Right lobe of liver (tissue), 6 donors: ENCODE measurements at regions not wholly inside any gene's neighbourhood (a gene's known extent, or its start where the extent isn't known, plus 50 kb on each side); places are given as distances from the start of the nearest gene placed in this dataset.

Experiments used
- ATAC-seq, 4 donors: fragments of 200-7000 bp; cut with Tn5 transposase; one replicate each; pipeline ENCODE4 v1.9.1; 2020; ENCODE audit warnings: mild to moderate bottlenecking in 4 of 4, moderate library complexity in 4 of 4
- DNase-seq, 3 donors: peaks; one replicate each; pipeline ENCODE4 v3.0.0-alpha.2; 2020
- H3K27ac ChIP-seq, 3 donors: fragments of 200-600 bp; one replicate each; pipeline ENCODE4 v1.8.0; 2022
- H3K27me3 ChIP-seq, 2 donors: fragments of 200-600 bp; one replicate each; pipeline ENCODE4 v1.8.0; 2022
- H3K36me3 ChIP-seq, 4 donors: fragments of 200-600 bp; sonication (generic) in 1 of 4; one replicate each; pipeline versions ENCODE4 v1.5.1 to v1.8.0; 2017 to 2022; ENCODE audit warnings: control low read depth in 1 of 4
- H3K4me1 ChIP-seq, 4 donors: fragments of 200-600 bp; sonication (generic) in 1 of 4; one replicate each; pipeline versions ENCODE4 v1.5.1 to v1.8.0; 2017 to 2022; ENCODE audit warnings: control low read depth in 1 of 4
- H3K4me3 ChIP-seq, 3 donors: fragments of 200-600 bp; one replicate each; pipeline ENCODE4 v1.8.0; 2022
- H3K9me3 ChIP-seq, 4 donors: fragments of 200-600 bp; sonication (generic) in 1 of 4; one replicate each; pipeline versions ENCODE4 v1.5.1 to v1.8.0; 2017 to 2022; ENCODE audit warnings: control low read depth in 1 of 4
- CTCF ChIP-seq, 4 donors: fragments of 200-600 bp in 3 of 4; fragments of 450-650 bp in 1 of 4; IDR thresholded peaks; one replicate each; pipeline versions ENCODE4 v1.5.1 to v1.8.0; 2016 to 2022; ENCODE audit warnings: antibody characterized with exemption in 4 of 4, mild to moderate bottlenecking in 2 of 4
- POLR2A ChIP-seq: fragments of 450-650 bp; IDR thresholded peaks from one replicate; pipeline ENCODE4 v1.6.1; 2017; ENCODE audit warnings: antibody characterized with exemption, mild to moderate bottlenecking
- WGBS: methylation state at CpG from one replicate; pipeline ENCODE4 v1.1.6; 2018; ENCODE audit warnings: low coverage, low lambda C conversion rate; ENCODE audit not compliant: insufficient coverage; ENCODE audit errors: missing lambda C conversion rate; 5-methylcytosine and 5-hydroxymethylcytosine counted together
- intact Hi-C, 2 donors: fragments of 100-400 bp; cut with DNase I; formaldehyde crosslinking; loops; one replicate each; pipeline versions ENCODE4 v1.11.2 to v1.14.1; 2022
- donor health status: DM: no; HTN: yes; CAD: no.
- donor health status: DM: no; HTN: no; CAD: no.
- donor health status: DM: no; HTN: no; CAD: no.
- donor health status: DM: no; HTN: yes; CAD: no.
- donor health status: DM: no; HTN: yes; CAD: no.

- WGBS: 82% methylated on average over 10 of the region's 10 CpGs
- no peak for TF ChIP-seq POLR2A
- no peak for TF ChIP-seq CTCF (IDR thresholded peaks at IDR 0.05)
- intact Hi-C loops: no loop called here
- Histone ChIP-seq H3K27ac (no peak overlapping the region), H3K9me3 (no peaks in the 10 kb centered on the region), H3K4me3 (no peak overlapping the region), H3K36me3 (no peaks in the 10 kb centered on the region), H3K4me1 (no peaks in the 10 kb centered on the region), H3K27me3 (no peaks in the 10 kb centered on the region)
- DNase-seq (no peak), ATAC-seq (no peak)
These were observed 782.6 kb downstream of the TLE1 start for GRCh38 chr9:80906728-80907127.

- intact Hi-C loops: no loop called here
These were observed 790.1 kb downstream of the TLE1 start for GRCh38 chr9:80899208-80899607.

GRCh38 chr9:80893190-80893589, 796.2 kb downstream of the TLE1 start:
- intact Hi-C loops: no loop called here
- Histone ChIP-seq H3K9me3 (peaks cover 0 to 4% (median 0%) of the 10 kb centered on the region in 4 donors), H3K27me3 (no peaks in the 10 kb centered on the region), H3K36me3 (no peaks in the 10 kb centered on the region), H3K4me3 (no peak overlapping the region), H3K27ac (no peak overlapping the region), H3K4me1 (no peaks in the 10 kb centered on the region)
- DNase-seq (no peak), ATAC-seq (no peak)
- TF ChIP-seq POLR2A (no peak), CTCF (IDR thresholded peaks at IDR 0.05) (no peak)
- 51% methylated on average over 2 of the region's 2 CpGs for WGBS

More at GRCh38 chr9:80899208-80899607, 790.1 kb downstream of the TLE1 start:
- Histone ChIP-seq H3K36me3 (no peaks in the 10 kb centered on the region), H3K9me3 (no peaks in the 10 kb centered on the region), H3K27ac (no peak overlapping the region), H3K4me1 (no peaks in the 10 kb centered on the region), H3K4me3 (no peak overlapping the region), H3K27me3 (no peaks in the 10 kb centered on the region)
- no peak for DNase-seq
- no peak for ATAC-seq
- TF ChIP-seq POLR2A (no peak), CTCF (IDR thresholded peaks at IDR 0.05) (no peak)

GRCh38 chr9:80892703-80893102, 796.6 kb downstream of the TLE1 start:
- Histone ChIP-seq H3K27ac (no peak overlapping the region), H3K36me3 (no peaks in the 10 kb centered on the region), H3K27me3 (no peaks in the 10 kb centered on the region), H3K9me3 (peaks cover 0 to 4% (median 0%) of the 10 kb centered on the region in 4 donors), H3K4me1 (no peaks in the 10 kb centered on the region), H3K4me3 (no peak overlapping the region)
- TF ChIP-seq POLR2A (no peak), CTCF (IDR thresholded peaks at IDR 0.05) (no peak)
- ATAC-seq: no peak
- intact Hi-C loops: no loop called here
- 20% methylated on average over 1 of the region's 1 CpG for WGBS
- no peak for DNase-seq

GRCh38 chr9:80890124-80890523, 799.2 kb downstream of the TLE1 start:
- intact Hi-C loops: no loop called here
- Histone ChIP-seq H3K27ac (no peak overlapping the region), H3K4me3 (no peak overlapping the region), H3K9me3 (peaks cover 0 to 4% (median 0%) of the 10 kb centered on the region in 4 donors), H3K27me3 (no peaks in the 10 kb centered on the region), H3K36me3 (no peaks in the 10 kb centered on the region), H3K4me1 (no peaks in the 10 kb centered on the region)
- no peak for ATAC-seq
- DNase-seq: no peak
- TF ChIP-seq CTCF (IDR thresholded peaks at IDR 0.05): no peak
- TF ChIP-seq POLR2A: no peak
